ENCODE measurements at regions not wholly inside any gene's neighbourhood (a gene's known extent, or its start where the extent isn't known, plus 50 kb on each side); places are given as distances from the start of the nearest gene placed in this dataset.

GRCh38 chr4:81881855-81882621 is 410.3 kb upstream of the RASGEF1B start:
- DNase-seq (ENCODE audit: low spot score): no peak

- DNase-seq (ENCODE audit: low spot score): no peak
Observed at GRCh38 chr4:81876106-81876505, 404.4 kb upstream of the RASGEF1B start.

- no peak for DNase-seq (ENCODE audit: low spot score)
Observed at GRCh38 chr4:81874661-81875515, 403.2 kb upstream of the RASGEF1B start.

- DNase-seq (ENCODE audit: low spot score): no peak
Observed at GRCh38 chr4:81870275-81870674, 398.6 kb upstream of the RASGEF1B start.

GRCh38 chr4:81860111-81860510 is 388.4 kb upstream of the RASGEF1B start:
- DNase-seq (ENCODE audit: low spot score): no peak

GRCh38 chr4:81854406-81854805 is 382.7 kb upstream of the RASGEF1B start:
- DNase-seq (ENCODE audit: low spot score): no peak

- no peak for DNase-seq (ENCODE audit: low spot score)
Observed at GRCh38 chr4:81852031-81852715, 380.5 kb upstream of the RASGEF1B start.

- DNase-seq (ENCODE audit: low spot score): no peak
Observed at GRCh38 chr4:81850701-81851100, 379.0 kb upstream of the RASGEF1B start.

- DNase-seq (ENCODE audit: low spot score): no peak
Observed at GRCh38 chr4:81845761-81846160, 374.1 kb upstream of the RASGEF1B start.

- no peak for DNase-seq (ENCODE audit: low spot score)
Observed at GRCh38 chr4:81845273-81845672, 373.6 kb upstream of the RASGEF1B start.

- DNase-seq (ENCODE audit: low spot score): peak; percentile 60
Observed at GRCh38 chr4:81844717-81845116, 373.0 kb upstream of the RASGEF1B start.

- no peak for DNase-seq (ENCODE audit: low spot score)
Observed at GRCh38 chr4:81839347-81840042, 367.8 kb upstream of the RASGEF1B start.

GRCh38 chr4:81838586-81838985 is 366.9 kb upstream of the RASGEF1B start:
- DNase-seq (ENCODE audit: low spot score): no peak

GRCh38 chr4:81836716-81837115 is 365.0 kb upstream of the RASGEF1B start:
- no peak for DNase-seq (ENCODE audit: low spot score)

- no peak for DNase-seq (ENCODE audit: low spot score)
Observed at GRCh38 chr4:81833576-81833975, 361.9 kb upstream of the RASGEF1B start.

- no peak for DNase-seq (ENCODE audit: low spot score)
Observed at GRCh38 chr4:81828991-81829390, 357.3 kb upstream of the RASGEF1B start.

GRCh38 chr4:81827577-81828202 is 356.0 kb upstream of the RASGEF1B start:
- no peak for DNase-seq (ENCODE audit: low spot score)

- DNase-seq (ENCODE audit: low spot score): no peak
Observed at GRCh38 chr4:81826817-81827424, 355.2 kb upstream of the RASGEF1B start.

- DNase-seq (ENCODE audit: low spot score): no peak
Observed at GRCh38 chr4:81826335-81826734, 354.6 kb upstream of the RASGEF1B start.

- DNase-seq (ENCODE audit: low spot score): no peak
Observed at GRCh38 chr4:81818385-81818920, 346.7 kb upstream of the RASGEF1B start.
